ENCODE measurements at regions not wholly inside any gene's neighbourhood (a gene's known extent, or its start where the extent isn't known, plus 50 kb on each side); places are given as distances from the start of the nearest gene placed in this dataset.

GRCh38 chr4:38493066-38493465 is 170.9 kb upstream of the KLF3 start:
- Histone ChIP-seq H3K27ac (ENCODE audit: low read depth, low read length) (no peak overlapping the region), H3K36me3 (ENCODE audit: control insufficient read depth, insufficient read depth, low read length) (no peaks in the 10 kb centered on the region), H3K27me3 (ENCODE audit: control insufficient read depth, insufficient read depth, low read length) (no peaks in the 10 kb centered on the region)

GRCh38 chr4:38495446-38495845 is 168.6 kb upstream of the KLF3 start:
- no peaks in the 10 kb centered on the region for H3K36me3 ChIP-seq (ENCODE audit: control insufficient read depth, insufficient read depth, low read length)
- H3K27ac ChIP-seq (ENCODE audit: low read depth, low read length): no peak overlapping the region
- no peak overlapping the region for H3K4me3 ChIP-seq (ENCODE audit: low read length)
- no peaks in the 10 kb centered on the region for H3K4me1 ChIP-seq (ENCODE audit: control insufficient read depth, insufficient read depth, low read length)
- H3K9ac ChIP-seq (ENCODE audit: low read length): no peak overlapping the region
- no peaks in the 10 kb centered on the region for H3K27me3 ChIP-seq (ENCODE audit: control insufficient read depth, insufficient read depth, low read length)

More at GRCh38 chr4:38493066-38493465, 170.9 kb upstream of the KLF3 start:
- Histone ChIP-seq H3K4me3 (ENCODE audit: low read length) (no peak overlapping the region), H3K9ac (ENCODE audit: low read length) (no peak overlapping the region), H3K4me1 (ENCODE audit: control insufficient read depth, insufficient read depth, low read length) (no peaks in the 10 kb centered on the region)

GRCh38 chr4:38497121-38497520 is 166.9 kb upstream of the KLF3 start:
- no peaks in the 10 kb centered on the region for H3K36me3 ChIP-seq (ENCODE audit: control insufficient read depth, insufficient read depth, low read length)
- no peak overlapping the region for H3K4me3 ChIP-seq (ENCODE audit: low read length)
- H3K27me3 ChIP-seq (ENCODE audit: control insufficient read depth, insufficient read depth, low read length): no peaks in the 10 kb centered on the region
- H3K4me1 ChIP-seq (ENCODE audit: control insufficient read depth, insufficient read depth, low read length): no peaks in the 10 kb centered on the region
- H3K9ac ChIP-seq (ENCODE audit: low read length): no peak overlapping the region
- H3K27ac ChIP-seq (ENCODE audit: low read depth, low read length): no peak overlapping the region

- Histone ChIP-seq H3K9ac (ENCODE audit: low read length) (no peak overlapping the region), H3K27me3 (ENCODE audit: control insufficient read depth, insufficient read depth, low read length) (no peaks in the 10 kb centered on the region), H3K4me3 (ENCODE audit: low read length) (no peak overlapping the region), H3K4me1 (ENCODE audit: control insufficient read depth, insufficient read depth, low read length) (no peaks in the 10 kb centered on the region), H3K36me3 (ENCODE audit: control insufficient read depth, insufficient read depth, low read length) (no peaks in the 10 kb centered on the region), H3K27ac (ENCODE audit: low read depth, low read length) (no peak overlapping the region)
Observed at GRCh38 chr4:38499101-38499500, 164.9 kb upstream of the KLF3 start.

- Histone ChIP-seq H3K27ac (ENCODE audit: low read depth, low read length) (no peak overlapping the region), H3K36me3 (ENCODE audit: control insufficient read depth, insufficient read depth, low read length) (no peaks in the 10 kb centered on the region), H3K9ac (ENCODE audit: low read length) (no peak overlapping the region), H3K4me3 (ENCODE audit: low read length) (no peak overlapping the region), H3K4me1 (ENCODE audit: control insufficient read depth, insufficient read depth, low read length) (no peaks in the 10 kb centered on the region), H3K27me3 (ENCODE audit: control insufficient read depth, insufficient read depth, low read length) (no peaks in the 10 kb centered on the region)
Observed at GRCh38 chr4:38500433-38500832, 163.6 kb upstream of the KLF3 start.

GRCh38 chr4:38501698-38502097 is 162.3 kb upstream of the KLF3 start:
- Histone ChIP-seq H3K9ac (ENCODE audit: low read length) (no peak overlapping the region), H3K36me3 (ENCODE audit: control insufficient read depth, insufficient read depth, low read length) (no peaks in the 10 kb centered on the region), H3K4me3 (ENCODE audit: low read length) (no peak overlapping the region), H3K27me3 (ENCODE audit: control insufficient read depth, insufficient read depth, low read length) (no peaks in the 10 kb centered on the region), H3K4me1 (ENCODE audit: control insufficient read depth, insufficient read depth, low read length) (no peaks in the 10 kb centered on the region), H3K27ac (ENCODE audit: low read depth, low read length) (no peak overlapping the region)

- Histone ChIP-seq H3K4me1 (ENCODE audit: control insufficient read depth, insufficient read depth, low read length) (no peaks in the 10 kb centered on the region), H3K36me3 (ENCODE audit: control insufficient read depth, insufficient read depth, low read length) (no peaks in the 10 kb centered on the region), H3K9ac (ENCODE audit: low read length) (no peak overlapping the region), H3K4me3 (ENCODE audit: low read length) (no peak overlapping the region), H3K27ac (ENCODE audit: low read depth, low read length) (no peak overlapping the region), H3K27me3 (ENCODE audit: control insufficient read depth, insufficient read depth, low read length) (no peaks in the 10 kb centered on the region)
Observed at GRCh38 chr4:38503689-38504395, 160.2 kb upstream of the KLF3 start.

- no peaks in the 10 kb centered on the region for H3K4me1 ChIP-seq (ENCODE audit: control insufficient read depth, insufficient read depth, low read length)
- no peak overlapping the region for H3K27ac ChIP-seq (ENCODE audit: low read depth, low read length)
- no peak overlapping the region for H3K4me3 ChIP-seq (ENCODE audit: low read length)
- no peak overlapping the region for H3K9ac ChIP-seq (ENCODE audit: low read length)
- no peaks in the 10 kb centered on the region for H3K27me3 ChIP-seq (ENCODE audit: control insufficient read depth, insufficient read depth, low read length)
- H3K36me3 ChIP-seq (ENCODE audit: control insufficient read depth, insufficient read depth, low read length): no peaks in the 10 kb centered on the region
Observed at GRCh38 chr4:38504396-38504715, 159.6 kb upstream of the KLF3 start.

- H3K4me1 ChIP-seq (ENCODE audit: control insufficient read depth, insufficient read depth, low read length): no peaks in the 10 kb centered on the region
- no peak overlapping the region for H3K4me3 ChIP-seq (ENCODE audit: low read length)
- no peak overlapping the region for H3K9ac ChIP-seq (ENCODE audit: low read length)
- H3K27me3 ChIP-seq (ENCODE audit: control insufficient read depth, insufficient read depth, low read length): no peaks in the 10 kb centered on the region
- no peak overlapping the region for H3K27ac ChIP-seq (ENCODE audit: low read depth, low read length)
- no peaks in the 10 kb centered on the region for H3K36me3 ChIP-seq (ENCODE audit: control insufficient read depth, insufficient read depth, low read length)
Observed at GRCh38 chr4:38509551-38509950, 154.4 kb upstream of the KLF3 start.

GRCh38 chr4:38510201-38510600 is 153.8 kb upstream of the KLF3 start:
- H3K36me3 ChIP-seq (ENCODE audit: control insufficient read depth, insufficient read depth, low read length): no peaks in the 10 kb centered on the region

GRCh38 chr4:38511702-38512101 is 152.3 kb upstream of the KLF3 start:
- no peaks in the 10 kb centered on the region for H3K27me3 ChIP-seq (ENCODE audit: control insufficient read depth, insufficient read depth, low read length)
- no peaks in the 10 kb centered on the region for H3K36me3 ChIP-seq (ENCODE audit: control insufficient read depth, insufficient read depth, low read length)
- no peak overlapping the region for H3K9ac ChIP-seq (ENCODE audit: low read length)

More at GRCh38 chr4:38510201-38510600, 153.8 kb upstream of the KLF3 start:
- Histone ChIP-seq H3K4me1 (ENCODE audit: control insufficient read depth, insufficient read depth, low read length) (no peaks in the 10 kb centered on the region), H3K27ac (ENCODE audit: low read depth, low read length) (no peak overlapping the region), H3K27me3 (ENCODE audit: control insufficient read depth, insufficient read depth, low read length) (no peaks in the 10 kb centered on the region), H3K4me3 (ENCODE audit: low read length) (no peak overlapping the region), H3K9ac (ENCODE audit: low read length) (no peak overlapping the region)

GRCh38 chr4:38512840-38513239 is 151.2 kb upstream of the KLF3 start:
- Histone ChIP-seq H3K4me3 (ENCODE audit: low read length) (no peak overlapping the region), H3K9ac (ENCODE audit: low read length) (no peak overlapping the region), H3K27ac (ENCODE audit: low read depth, low read length) (no peak overlapping the region), H3K4me1 (ENCODE audit: control insufficient read depth, insufficient read depth, low read length) (no peaks in the 10 kb centered on the region), H3K36me3 (ENCODE audit: control insufficient read depth, insufficient read depth, low read length) (no peaks in the 10 kb centered on the region), H3K27me3 (ENCODE audit: control insufficient read depth, insufficient read depth, low read length) (no peaks in the 10 kb centered on the region)

More at GRCh38 chr4:38511702-38512101, 152.3 kb upstream of the KLF3 start:
- H3K4me3 ChIP-seq (ENCODE audit: low read length): no peak overlapping the region
- H3K4me1 ChIP-seq (ENCODE audit: control insufficient read depth, insufficient read depth, low read length): no peaks in the 10 kb centered on the region
- no peak overlapping the region for H3K27ac ChIP-seq (ENCODE audit: low read depth, low read length)

- Histone ChIP-seq H3K27me3 (ENCODE audit: control insufficient read depth, insufficient read depth, low read length) (no peaks in the 10 kb centered on the region), H3K4me1 (ENCODE audit: control insufficient read depth, insufficient read depth, low read length) (no peaks in the 10 kb centered on the region), H3K36me3 (ENCODE audit: control insufficient read depth, insufficient read depth, low read length) (no peaks in the 10 kb centered on the region), H3K9ac (ENCODE audit: low read length) (no peak overlapping the region), H3K4me3 (ENCODE audit: low read length) (no peak overlapping the region), H3K27ac (ENCODE audit: low read depth, low read length) (no peak overlapping the region)
Observed at GRCh38 chr4:38514465-38515146, 149.4 kb upstream of the KLF3 start.
